Mesenchymal stem cell (in vitro differentiated cells and primary cell): ENCODE measurements at regions not wholly inside any gene's neighbourhood (a gene's known extent, or its start where the extent isn't known, plus 50 kb on each side); places are given as distances from the start of the nearest gene placed in this dataset.

Source experiments
- DNase-seq: peaks from one replicate; pipeline ENCODE4 v3.0.0-alpha.2; 2013
- H2AFZ ChIP-seq: one replicate; pipeline ENCODE4 v1.6.1; 2013; ENCODE audit warnings: low read depth, mild to moderate bottlenecking, control low read depth, inconsistent platforms, low read length, moderate library complexity
- H2AK5ac ChIP-seq: 2 replicates; pipeline ENCODE4 v1.6.1; 2013; ENCODE audit warnings: low read length, moderate library complexity, mild to moderate bottlenecking, inconsistent platforms; ENCODE audit not compliant: severe bottlenecking
- H2BK120ac ChIP-seq: one replicate; pipeline ENCODE4 v1.6.1; 2013; ENCODE audit warnings: low read depth, mild to moderate bottlenecking, inconsistent platforms, low read length, moderate library complexity
- H2BK12ac ChIP-seq, 2 experiments: one replicate each; pipeline ENCODE4 v1.6.1; 2013; ENCODE audit warnings: inconsistent platforms in 2 of 2, low read length in 2 of 2, mild to moderate bottlenecking in 2 of 2, moderate library complexity in 2 of 2, control low read depth in 1 of 2
- H2BK15ac ChIP-seq: one replicate; pipeline ENCODE4 v1.6.1; 2013; ENCODE audit warnings: mild to moderate bottlenecking, low read depth, inconsistent platforms; ENCODE audit not compliant: poor library complexity, severe bottlenecking
- H2BK5ac ChIP-seq: 2 replicates; pipeline ENCODE4 v1.6.1; 2013; ENCODE audit warnings: low read depth, mild to moderate bottlenecking, low read length, control low read depth, inconsistent platforms; ENCODE audit not compliant: poor library complexity, severe bottlenecking
- H3K14ac ChIP-seq, 2 experiments: one replicate each; pipeline ENCODE4 v1.6.1; 2013; ENCODE audit warnings: inconsistent platforms in 2 of 2, low read length in 2 of 2, control low read depth in 1 of 2, mild to moderate bottlenecking in 1 of 2, moderate library complexity in 1 of 2
- H3K18ac ChIP-seq, 2 experiments: one replicate each; pipeline ENCODE4 v1.6.1; 2013; ENCODE audit warnings: inconsistent platforms in 2 of 2, low read length in 2 of 2, control low read depth in 1 of 2, low read depth in 1 of 2, mild to moderate bottlenecking in 1 of 2
- H3K23ac ChIP-seq, 2 experiments: one replicate each; pipeline ENCODE4 v1.6.1; 2013; ENCODE audit warnings: inconsistent platforms in 2 of 2, low read length in 2 of 2, mild to moderate bottlenecking in 2 of 2, moderate library complexity in 2 of 2, control low read depth in 1 of 2
- H3K27ac ChIP-seq: 2 replicates; pipeline ENCODE4 v1.5.1; 2013; ENCODE audit warnings: mild to moderate bottlenecking, moderate library complexity, low read length, control low read depth, inconsistent platforms; ENCODE audit not compliant: poor library complexity, severe bottlenecking
- H3K27me3 ChIP-seq, 2 experiments: 2 replicates each; pipeline versions ENCODE4 v1.6.1 to v1.7.0; 2013; ENCODE audit warnings: low read length in 2 of 2, mild to moderate bottlenecking in 2 of 2, moderate library complexity in 2 of 2, control low read depth in 1 of 2, inconsistent platforms in 1 of 2; ENCODE audit not compliant: control insufficient read depth in 1 of 2, insufficient read depth in 1 of 2
- H3K36me3 ChIP-seq, 2 experiments: 2 replicates each; pipeline versions ENCODE4 v1.6.1 to v1.7.0; 2013; ENCODE audit warnings: low read length in 2 of 2, control low read depth in 1 of 2, inconsistent platforms in 1 of 2, low read depth in 1 of 2, mild to moderate bottlenecking in 1 of 2; ENCODE audit not compliant: insufficient read depth in 2 of 2, control insufficient read depth in 1 of 2
- H3K4ac ChIP-seq, 2 experiments: one replicate each; pipeline ENCODE4 v1.6.1; 2013; ENCODE audit warnings: inconsistent platforms in 2 of 2, low read length in 2 of 2, mild to moderate bottlenecking in 2 of 2, moderate library complexity in 2 of 2, control low read depth in 1 of 2, low read depth in 1 of 2
- H3K4me1 ChIP-seq: 2 replicates; pipeline ENCODE4 v1.6.1; 2013; ENCODE audit warnings: low read depth, low read length, control low read depth; ENCODE audit not compliant: control insufficient read depth, insufficient read depth
- H3K4me2 ChIP-seq: 2 replicates; pipeline ENCODE4 v1.6.1; 2013; ENCODE audit warnings: low read length, mild to moderate bottlenecking, inconsistent platforms; ENCODE audit not compliant: poor library complexity, severe bottlenecking
- H3K4me3 ChIP-seq, 2 experiments: 2 replicates each; pipeline versions ENCODE4 v1.5.1 to v1.7.0; 2013; ENCODE audit warnings: low read length in 2 of 2, mild to moderate bottlenecking in 2 of 2, control low read depth in 1 of 2, low read depth in 1 of 2; ENCODE audit not compliant: insufficient read depth in 1 of 2
- H3K79me1 ChIP-seq: replicated peaks from 2 replicates; pipeline ENCODE4 v1.6.1; 2013; ENCODE audit warnings: mild to moderate bottlenecking, control low read depth, low read length, inconsistent platforms; ENCODE audit not compliant: poor library complexity, severe bottlenecking
- H3K9ac ChIP-seq: 2 replicates; pipeline ENCODE4 v1.7.0; 2013; ENCODE audit warnings: mild to moderate bottlenecking, low read length, moderate library complexity
- H3K9me3 ChIP-seq: 2 replicates; pipeline ENCODE4 v1.7.0; 2013; ENCODE audit warnings: mild to moderate bottlenecking, low read length; ENCODE audit not compliant: control insufficient read depth
- H4K8ac ChIP-seq: one replicate; pipeline ENCODE4 v1.6.1; 2013; ENCODE audit warnings: inconsistent platforms, mild to moderate bottlenecking, low read length, moderate library complexity
- H4K91ac ChIP-seq: one replicate; pipeline ENCODE4 v1.6.1; 2013; ENCODE audit warnings: mild to moderate bottlenecking, low read length, inconsistent platforms
- WGBS: methylation state at CpG from one replicate; pipeline ENCODE4 v1.1.7; 2013; ENCODE audit warnings: mixed read lengths; 5-methylcytosine and 5-hydroxymethylcytosine counted together

DNA sequence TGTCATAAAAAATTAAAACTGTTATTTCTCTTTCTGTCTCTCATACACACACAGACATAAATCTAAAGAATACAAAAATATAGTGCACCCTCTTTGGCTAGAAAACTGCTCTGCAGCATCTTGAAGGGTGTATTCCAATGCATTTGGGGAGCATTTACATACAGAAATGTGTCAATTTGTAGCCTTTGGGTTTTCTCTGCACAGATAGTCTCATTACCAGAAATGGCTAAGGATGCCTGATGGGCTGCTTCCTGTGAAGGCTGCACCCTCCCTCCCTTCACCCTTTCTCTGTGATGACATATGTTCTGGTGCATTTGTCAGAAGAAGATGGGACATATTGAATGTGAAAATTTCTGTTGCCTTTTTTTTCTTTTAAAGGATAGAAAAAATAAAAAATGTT lies 1239.3 kb downstream of the CDH11 start:
- Histone ChIP-seq H3K36me3 (no peaks in the 10 kb centered on the region), H3K18ac (no peak overlapping the region), H4K8ac (no peak overlapping the region), H3K9me3 (no peaks in the 10 kb centered on the region), H2BK5ac (no peak overlapping the region), H3K14ac (no peak overlapping the region), H3K4ac (no peak overlapping the region), H2BK120ac (no peak overlapping the region), H3K27me3 (no peaks in the 10 kb centered on the region), H4K91ac (no peak overlapping the region), H3K4me1 (no peaks in the 10 kb centered on the region), H3K4me3 (no peak overlapping the region), H3K27ac (no peak overlapping the region), H2AFZ (no peak overlapping the region), H2BK12ac (no peak overlapping the region), H3K4me2 (no peak overlapping the region), H3K23ac (no peak overlapping the region), H3K79me1 (no peaks in the 10 kb centered on the region), H2AK5ac (no peak overlapping the region), H2BK15ac (no peak overlapping the region), H3K9ac (no peak overlapping the region)
- DNase-seq: no peak

DNA sequence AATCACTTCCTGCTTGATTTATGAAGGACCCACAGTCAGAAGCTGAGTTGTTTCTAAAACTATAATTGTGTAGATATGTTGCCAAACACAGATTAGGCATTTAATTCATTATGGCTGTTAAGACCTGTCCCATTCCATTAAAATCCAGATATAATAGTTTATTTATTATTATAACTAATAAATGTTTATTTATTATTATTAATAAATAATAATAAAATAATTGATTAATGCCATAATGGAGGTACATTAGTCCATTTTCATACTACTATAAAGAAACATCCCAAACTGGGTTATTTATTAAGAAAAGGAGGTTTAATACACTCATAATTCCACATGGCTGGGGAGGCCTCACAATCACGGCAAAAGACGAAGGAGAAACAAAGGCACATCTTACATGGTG lies 1240.9 kb downstream of the CDH11 start:
- no peaks in the 10 kb centered on the region for H3K9me3 ChIP-seq
- H3K4me1 ChIP-seq: no peaks in the 10 kb centered on the region
- H3K14ac ChIP-seq: no peak overlapping the region
- WGBS: 100% methylated on average over 2 of the region's 2 CpGs
- no peaks in the 10 kb centered on the region for H3K27me3 ChIP-seq
- no peaks in the 10 kb centered on the region for H3K36me3 ChIP-seq
- no peak for DNase-seq
- no peak overlapping the region for H3K9ac ChIP-seq
- H2AK5ac ChIP-seq: no peak overlapping the region
- no peaks in the 10 kb centered on the region for H3K79me1 ChIP-seq
- no peak overlapping the region for H2BK120ac ChIP-seq
- H3K27ac ChIP-seq: no peak overlapping the region
- H3K4ac ChIP-seq: no peak overlapping the region
- H3K23ac ChIP-seq: no peak overlapping the region
- no peak overlapping the region for H2BK12ac ChIP-seq
- no peak overlapping the region for H3K18ac ChIP-seq
- no peak overlapping the region for H2BK5ac ChIP-seq
- H4K8ac ChIP-seq: no peak overlapping the region
- H2AFZ ChIP-seq: no peak overlapping the region
- no peak overlapping the region for H2BK15ac ChIP-seq
- H4K91ac ChIP-seq: no peak overlapping the region
- no peak overlapping the region for H3K4me2 ChIP-seq
- no peak overlapping the region for H3K4me3 ChIP-seq

DNA sequence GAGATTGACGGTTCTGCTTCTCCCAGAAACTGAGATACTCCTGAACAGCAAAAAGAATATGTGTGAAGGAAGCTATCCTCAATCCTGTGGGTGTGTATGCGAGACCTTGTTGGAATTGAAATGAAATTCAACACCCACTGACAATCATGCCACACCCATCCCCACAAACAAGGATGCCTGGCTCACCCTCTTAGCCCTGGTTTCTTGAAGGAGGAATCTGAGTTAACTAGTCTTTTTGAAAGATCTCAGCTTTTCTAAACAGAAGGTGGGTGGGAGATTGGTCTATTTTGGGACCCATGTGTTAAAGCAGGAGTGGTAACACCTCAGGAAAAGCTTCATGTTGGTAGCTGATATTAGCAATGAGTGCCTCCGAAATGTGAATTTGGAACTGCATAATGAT lies 1244.5 kb downstream of the CDH11 start:
- WGBS: no CpG with 5 or more reads among the region's 3 CpGs
- H3K4me2 ChIP-seq: no peak overlapping the region

DNA sequence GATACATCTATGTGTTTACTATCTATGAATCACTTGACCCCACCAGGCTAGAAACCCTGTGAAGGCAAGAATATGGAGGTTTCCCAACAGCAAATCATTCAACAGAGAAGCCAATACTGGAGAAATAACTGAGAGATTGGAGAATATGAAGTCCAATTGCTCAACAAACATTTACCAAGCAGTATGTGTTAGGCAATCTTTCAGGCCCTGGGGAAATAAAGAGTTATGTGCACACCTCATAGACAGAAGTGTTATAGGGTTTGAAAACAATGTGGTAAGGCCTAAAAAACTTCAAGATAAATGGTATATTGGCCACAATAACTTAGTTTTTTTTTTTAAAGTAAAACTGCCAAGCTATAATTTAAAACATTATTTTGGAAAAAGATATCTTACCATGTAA lies 1245.8 kb downstream of the CDH11 start:
- Histone ChIP-seq H3K27me3 (no peaks in the 10 kb centered on the region), H3K9ac (no peak overlapping the region), H3K4me3 (no peak overlapping the region), H3K36me3 (no peaks in the 10 kb centered on the region), H2BK120ac (no peak overlapping the region), H3K18ac (no peak overlapping the region), H4K8ac (no peak overlapping the region), H3K4me1 (no peaks in the 10 kb centered on the region), H2AK5ac (no peak overlapping the region), H3K4ac (no peak overlapping the region), H3K4me2 (no peak overlapping the region), H3K27ac (no peak overlapping the region), H3K23ac (no peak overlapping the region), H3K14ac (no peak overlapping the region), H2BK15ac (no peak overlapping the region), H2BK5ac (no peak overlapping the region), H2BK12ac (no peak overlapping the region), H2AFZ (no peak overlapping the region), H4K91ac (no peak overlapping the region), H3K9me3 (no peaks in the 10 kb centered on the region), H3K79me1 (no peaks in the 10 kb centered on the region)
- DNase-seq: no peak

More for the DNA sequence above, 1244.5 kb downstream of the CDH11 start:
- H2BK12ac ChIP-seq: no peak overlapping the region
- H2AK5ac ChIP-seq: no peak overlapping the region
- no peak for DNase-seq
- H3K23ac ChIP-seq: no peak overlapping the region
- H3K79me1 ChIP-seq: no peaks in the 10 kb centered on the region
- no peak overlapping the region for H3K14ac ChIP-seq
- H3K4ac ChIP-seq: no peak overlapping the region
- H3K36me3 ChIP-seq: no peaks in the 10 kb centered on the region
- no peaks in the 10 kb centered on the region for H3K9me3 ChIP-seq
- H3K27ac ChIP-seq: no peak overlapping the region
- no peaks in the 10 kb centered on the region for H3K4me1 ChIP-seq
- H3K27me3 ChIP-seq: no peaks in the 10 kb centered on the region
- H3K18ac ChIP-seq: no peak overlapping the region
- no peak overlapping the region for H4K8ac ChIP-seq
- H2BK15ac ChIP-seq: no peak overlapping the region
- H2AFZ ChIP-seq: no peak overlapping the region
- no peak overlapping the region for H4K91ac ChIP-seq
- no peak overlapping the region for H3K4me3 ChIP-seq
- no peak overlapping the region for H2BK5ac ChIP-seq
- H3K9ac ChIP-seq: no peak overlapping the region
- H2BK120ac ChIP-seq: no peak overlapping the region
